Activated CD8-positive, alpha-beta T cell treated with anti-CD3 and anti-CD28 coated beads for 36 hours (primary cell): ENCODE measurements at regions not wholly inside any gene's neighbourhood (a gene's known extent, or its start where the extent isn't known, plus 50 kb on each side); places are given as distances from the start of the nearest gene placed in this dataset.
"Not testable (repeated sequence)": the region's sequence is repeated elsewhere in the genome, so short reads cannot be mapped to it uniquely, and the experiment has no call there.

Experiments
- ATAC-seq: fragments of 200-7000 bp; cut with Tn5 transposase; one replicate; pipeline ENCODE4 v1.10.0; 2021; ENCODE audit warnings: mild to moderate bottlenecking, moderate library complexity
- CTCF ChIA-PET: fragments of 350-600 bp; sonication (Branson Sonifier 250); formaldehyde crosslinking; loops from one replicate; lab custom pipeline; 2021; ENCODE audit warnings: antibody characterized with exemption; lab: Charles Lee
- POLR2A ChIA-PET: fragments of 350-600 bp; sonication (Branson Sonifier 250); formaldehyde crosslinking; loops from one replicate; lab custom pipeline; 2021; ENCODE audit warnings: antibody characterized with exemption; lab: Charles Lee
- DNase-seq: peaks from one replicate; pipeline ENCODE4 v3.0.0-alpha.2; 2020
- H3K27ac Mint-ChIP-seq: one replicate; pipeline ENCODE4 v1.8.0; 2021; ENCODE audit warnings: mild to moderate bottlenecking, mixed read lengths
- H3K27me3 Mint-ChIP-seq: one replicate; pipeline ENCODE4 v1.8.0; 2021; ENCODE audit warnings: mixed read lengths
- H3K36me3 Mint-ChIP-seq: one replicate; pipeline ENCODE4 v1.8.0; 2021; ENCODE audit warnings: low read depth, mixed read lengths
- H3K4me1 Mint-ChIP-seq: one replicate; pipeline ENCODE4 v1.8.0; 2021; ENCODE audit warnings: low read depth, mixed read lengths
- H3K4me3 Mint-ChIP-seq: one replicate; pipeline ENCODE4 v1.8.0; 2021; ENCODE audit warnings: mild to moderate bottlenecking, moderate library complexity, mixed read lengths
- H3K9me3 Mint-ChIP-seq: one replicate; pipeline ENCODE4 v1.8.0; 2021; ENCODE audit warnings: mixed read lengths
- CTCF ChIP-seq: fragments of 200-600 bp; IDR thresholded peaks from one replicate; pipeline ENCODE4 v1.8.0; 2022; ENCODE audit warnings: antibody characterized with exemption, mild to moderate bottlenecking
- intact Hi-C: fragments of 100-400 bp; cut with micrococcal nuclease; formaldehyde crosslinking; loops from one replicate; pipeline ENCODE4 v1.10.0; 2022

DNA sequence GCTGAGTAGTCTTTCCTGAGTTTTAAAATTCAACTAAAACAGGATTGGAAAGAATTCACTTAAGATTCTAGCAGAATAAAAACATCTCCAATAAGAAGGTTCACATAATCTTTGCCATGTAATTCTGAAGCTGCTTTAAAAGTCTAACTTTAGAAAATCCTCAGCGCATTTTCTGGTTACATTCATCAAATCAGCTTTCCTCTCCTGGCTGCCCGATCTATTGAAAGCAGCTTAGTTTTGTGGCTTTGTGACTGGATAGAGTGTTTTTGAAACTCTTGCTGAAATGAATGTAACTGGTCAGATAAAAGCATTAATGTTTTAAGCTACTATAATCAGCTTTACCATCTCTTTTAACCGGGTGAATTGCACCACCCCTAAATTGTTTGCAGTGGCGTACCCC, 66.8 kb downstream of the DOP1B start:
- ATAC-seq (no peak), DNase-seq (no peak)
- no peak overlapping the region for H3K27ac Mint-ChIP-seq
- no peak overlapping the region for H3K4me3 Mint-ChIP-seq
- ChIA-PET CTCF (interaction anchor here (0.8 to 1.3 kb wide), 7 partner anchors 11 to 407 kb away, joined by 3 to 4 read pairs (median 3); no protein-coding TSS in a partner anchor), POLR2A (no interaction called here)
- H3K27me3 Mint-ChIP-seq = no peaks in the 10 kb centered on the region
- no peak for TF ChIP-seq CTCF
- intact Hi-C loops = no loop called here
- H3K36me3 Mint-ChIP-seq = no peaks in the 10 kb centered on the region
- no peaks in the 10 kb centered on the region for H3K9me3 Mint-ChIP-seq
- H3K4me1 Mint-ChIP-seq = no peaks in the 10 kb centered on the region

- POLR2A ChIA-PET = no interaction called here
- peaks cover 10% of the 10 kb centered on the region for H3K36me3 Mint-ChIP-seq
- no peaks in the 10 kb centered on the region for H3K27me3 Mint-ChIP-seq
- ATAC-seq (no peak), DNase-seq (no peak)
- CTCF ChIA-PET = no interaction called here
- H3K4me1 Mint-ChIP-seq = peaks cover 8% of the 10 kb centered on the region
- intact Hi-C loops = no loop called here
- H3K4me3 Mint-ChIP-seq = no peak overlapping the region
- no peak overlapping the region for H3K27ac Mint-ChIP-seq
- no peaks in the 10 kb centered on the region for H3K9me3 Mint-ChIP-seq
- TF ChIP-seq CTCF = no peak
Measured at GRCh38 chr21:36229181-36229580, 72.6 kb downstream of the DOP1B start.

DNA sequence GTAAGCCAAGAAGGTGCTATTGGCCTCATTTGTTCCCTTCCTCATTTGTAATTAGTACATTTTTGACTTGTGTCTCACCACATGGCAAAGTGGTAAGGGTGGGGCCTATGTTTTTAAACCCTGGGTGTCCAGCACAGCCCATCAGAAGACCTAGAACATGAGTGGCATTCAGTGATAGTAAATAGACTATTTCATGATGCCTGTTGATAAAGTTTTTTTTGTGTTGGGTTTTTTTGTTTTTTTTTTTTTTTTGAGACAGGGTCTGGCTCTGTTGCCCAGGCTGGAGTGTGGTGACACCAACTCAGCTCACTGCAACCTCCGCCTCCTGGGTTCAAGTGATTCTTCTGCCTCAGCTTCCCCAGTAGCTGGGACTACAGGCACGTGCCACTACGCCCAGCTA, 74.8 kb downstream of the DOP1B start:
- Mint-ChIP-seq H3K36me3 (peaks cover 10% of the 10 kb centered on the region), H3K4me1 (peaks cover 11% of the 10 kb centered on the region)
- DNase-seq, ATAC-seq, H3K9me3 Mint-ChIP-seq, H3K27me3 Mint-ChIP-seq, H3K27ac Mint-ChIP-seq, intact Hi-C loops, H3K4me3 Mint-ChIP-seq, POLR2A ChIA-PET, CTCF ChIA-PET: not testable (repeated sequence)

GRCh38 chr21:36232641-36233040, 76.0 kb downstream of the DOP1B start:
- intact Hi-C loops = no loop called here
- ChIA-PET POLR2A (no interaction called here), CTCF (interaction anchor here (1.4 to 1.6 kb wide), 2 partner anchors 13 to 80 kb away, joined by 3 to 4 read pairs; no protein-coding TSS in a partner anchor)
- Mint-ChIP-seq H3K4me1 (peaks cover 11% of the 10 kb centered on the region), H3K27me3 (no peaks in the 10 kb centered on the region), H3K27ac (no peak overlapping the region), H3K36me3 (peaks cover 10% of the 10 kb centered on the region), H3K4me3 (no peak overlapping the region), H3K9me3 (no peaks in the 10 kb centered on the region)
- ATAC-seq = no peak
- TF ChIP-seq CTCF = no peak
- DNase-seq = no peak

GRCh38 chr21:36235058-36235582, 78.5 kb downstream of the DOP1B start:
- Mint-ChIP-seq H3K9me3 (no peaks in the 10 kb centered on the region), H3K4me1 (peaks cover 11% of the 10 kb centered on the region), H3K27ac (no peak overlapping the region), H3K36me3 (peaks cover 10% of the 10 kb centered on the region), H3K4me3 (no peak overlapping the region), H3K27me3 (no peaks in the 10 kb centered on the region)
- ATAC-seq (no peak), DNase-seq (no peak)
- no peak for TF ChIP-seq CTCF
- ChIA-PET CTCF (no interaction called here), POLR2A (no interaction called here)
- intact Hi-C loops = no loop called here
